GM19463 (cell line): ENCODE measurements at regions not wholly inside any gene's neighbourhood (a gene's known extent, or its start where the extent isn't known, plus 50 kb on each side); places are given as distances from the start of the nearest gene placed in this dataset.
"Not testable (repeated sequence)": the region's sequence is repeated elsewhere in the genome, so short reads cannot be mapped to it uniquely, and the experiment has no call there.

Source experiments
- ATAC-seq: cut with Tn5 transposase; IDR thresholded peaks from one replicate; pipeline ENCODE4 v1.9.1; 2021; ENCODE audit warnings: mild to moderate bottlenecking, moderate library complexity; ENCODE audit not compliant: unreplicated experiment

- not testable (repeated sequence) for ATAC-seq
Measured at GRCh38 chr1:143905214-143906179, 66.3 kb downstream of the FAM72C start.

DNA sequence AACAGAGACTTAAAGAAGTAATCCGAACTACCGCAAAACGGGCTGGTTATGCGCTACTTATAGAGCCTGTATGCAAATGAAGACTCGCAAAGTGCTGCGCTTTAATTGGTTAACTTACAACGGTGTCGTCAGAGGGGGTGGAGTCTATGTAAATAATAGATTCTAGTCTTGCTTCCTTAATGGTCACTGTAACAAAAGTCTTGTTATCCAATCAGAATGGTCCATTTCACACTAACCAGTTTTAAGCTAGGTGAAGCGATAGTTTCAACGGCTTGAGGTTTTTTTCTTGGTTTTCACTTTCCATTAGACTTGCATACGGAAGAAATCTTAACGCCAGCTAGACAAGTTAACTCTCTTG lies 67.2 kb downstream of the FAM72C start:
- ATAC-seq = not testable (repeated sequence)

GRCh38 chr1:143903899-143904621 lies 67.7 kb downstream of the FAM72C start:
- ATAC-seq = not testable (repeated sequence)

GRCh38 chr1:143896377-143896776 lies 75.4 kb downstream of the FAM72C start:
- ATAC-seq = not testable (repeated sequence)

- ATAC-seq = peak; percentile 93
Measured at GRCh38 chr1:143884932-143885574, 86.7 kb downstream of the FAM72C start.

- ATAC-seq = peak; percentile 86
Measured at GRCh38 chr1:143884532-143884931, 87.3 kb downstream of the FAM72C start.

GRCh38 chr1:143879757-143880536 lies 91.8 kb downstream of the FAM72C start:
- ATAC-seq = not testable (repeated sequence)

- not testable (repeated sequence) for ATAC-seq
Measured at GRCh38 chr1:143875947-143876346, 95.8 kb downstream of the FAM72C start.

DNA sequence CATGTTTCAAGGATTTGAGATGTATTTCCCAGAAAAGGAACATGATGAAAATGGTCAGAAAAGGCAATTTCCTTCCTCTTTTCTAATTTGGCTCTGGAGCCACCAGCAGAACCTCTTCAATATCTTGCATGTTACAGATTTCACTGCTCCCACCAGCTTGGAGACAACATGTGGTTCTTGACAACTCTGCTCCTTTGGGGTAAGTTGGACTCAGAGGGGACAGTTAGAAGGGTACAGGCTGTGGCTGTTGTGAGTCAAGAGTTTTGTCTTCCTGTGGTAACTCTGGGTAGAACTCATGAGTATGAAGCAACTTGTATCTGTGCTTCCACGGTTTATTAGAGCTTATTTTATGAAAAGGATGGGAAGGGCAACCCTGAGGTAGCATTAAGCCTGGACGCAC lies 97.2 kb downstream of the FAM72C start:
- not testable (repeated sequence) for ATAC-seq

GRCh38 chr1:143873650-143874049 lies 98.1 kb downstream of the FAM72C start:
- not testable (repeated sequence) for ATAC-seq

GRCh38 chr1:143870388-143870787 lies 101.4 kb downstream of the FAM72C start:
- not testable (repeated sequence) for ATAC-seq

- not testable (repeated sequence) for ATAC-seq
Measured at GRCh38 chr1:143867590-143868220, 104.1 kb downstream of the FAM72C start.

GRCh38 chr1:143863901-143864520 lies 107.8 kb downstream of the FAM72C start:
- ATAC-seq = peak; percentile 81

DNA sequence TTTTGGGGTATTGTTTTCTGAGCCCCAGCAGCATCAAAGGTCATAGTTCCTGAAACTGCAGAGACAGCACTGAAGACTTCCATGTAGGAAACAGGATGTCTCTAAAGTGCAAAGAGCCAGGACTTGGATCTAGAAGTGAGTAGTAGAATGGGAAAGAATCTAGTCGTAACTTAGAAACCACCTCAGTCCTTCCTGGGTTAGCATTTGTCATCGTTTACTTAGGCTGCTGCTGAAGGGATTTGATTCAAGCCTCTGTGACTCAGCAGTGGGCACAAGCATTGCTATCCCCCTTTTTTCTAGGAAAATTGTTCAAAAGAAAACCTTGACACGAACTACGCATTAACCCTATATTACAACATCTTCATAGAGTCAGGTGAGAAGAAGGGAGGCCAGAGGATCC lies 109.1 kb downstream of the FAM72C start:
- ATAC-seq = not testable (repeated sequence)

- not testable (repeated sequence) for ATAC-seq
Measured at GRCh38 chr1:143861306-143861705, 110.5 kb downstream of the FAM72C start.

- ATAC-seq = not testable (repeated sequence)
Measured at GRCh38 chr1:143855867-143856266, 115.9 kb downstream of the FAM72C start.

DNA sequence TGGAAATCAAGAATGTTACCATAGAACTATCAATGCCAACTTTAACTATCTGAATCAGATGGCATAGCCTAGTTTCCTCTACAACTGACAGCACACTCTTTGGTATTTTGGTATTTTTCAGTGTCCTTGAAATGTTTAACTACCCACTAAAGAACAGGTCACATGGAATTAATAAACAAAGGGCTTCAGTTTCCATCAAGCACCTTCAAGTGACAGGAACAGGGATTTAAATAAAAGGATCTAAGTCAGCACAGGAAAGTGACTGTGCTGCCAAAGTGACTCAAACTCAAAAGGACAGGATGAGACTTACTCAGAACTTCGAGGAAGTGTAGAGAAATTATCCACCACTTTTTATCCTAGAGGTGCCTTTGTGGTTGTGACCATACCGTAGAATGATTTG lies 117.7 kb downstream of the FAM72C start:
- ATAC-seq = not testable (repeated sequence)

GRCh38 chr1:143850637-143851036 lies 121.1 kb downstream of the FAM72C start:
- not testable (repeated sequence) for ATAC-seq

GRCh38 chr1:143848859-143849258 lies 122.9 kb downstream of the FAM72C start:
- ATAC-seq = not testable (repeated sequence)
